Skeletal muscle satellite cell (primary cell): ENCODE measurements at regions not wholly inside any gene's neighbourhood (a gene's known extent, or its start where the extent isn't known, plus 50 kb on each side); places are given as distances from the start of the nearest gene placed in this dataset.

Source experiments
- H3K27me3 ChIP-seq: 2 replicates; pipeline ENCODE4 v1.7.0; 2013; ENCODE audit warnings: low read length; ENCODE audit not compliant: control insufficient read depth, insufficient read depth
- H3K36me3 ChIP-seq: 2 replicates; pipeline ENCODE4 v1.7.0; 2013; ENCODE audit warnings: mild to moderate bottlenecking, control low read depth, low read length; ENCODE audit not compliant: insufficient read depth
- H3K4me1 ChIP-seq: 2 replicates; pipeline ENCODE4 v1.7.0; 2013; ENCODE audit warnings: low read length; ENCODE audit not compliant: control insufficient read depth, insufficient read depth
- H3K4me2 ChIP-seq: 2 replicates; pipeline ENCODE4 v1.7.0; 2013; ENCODE audit warnings: mild to moderate bottlenecking, low read length
- H3K4me3 ChIP-seq: 2 replicates; pipeline ENCODE4 v1.7.0; 2013; ENCODE audit warnings: low read length
- H3K9ac ChIP-seq: 2 replicates; pipeline ENCODE4 v1.7.0; 2013; ENCODE audit warnings: mild to moderate bottlenecking, low read depth, low read length, moderate library complexity
- H3K9me3 ChIP-seq: replicated peaks from 2 replicates; pipeline ENCODE4 v1.7.0; 2013; ENCODE audit warnings: mild to moderate bottlenecking, control low read depth, low read length

DNA sequence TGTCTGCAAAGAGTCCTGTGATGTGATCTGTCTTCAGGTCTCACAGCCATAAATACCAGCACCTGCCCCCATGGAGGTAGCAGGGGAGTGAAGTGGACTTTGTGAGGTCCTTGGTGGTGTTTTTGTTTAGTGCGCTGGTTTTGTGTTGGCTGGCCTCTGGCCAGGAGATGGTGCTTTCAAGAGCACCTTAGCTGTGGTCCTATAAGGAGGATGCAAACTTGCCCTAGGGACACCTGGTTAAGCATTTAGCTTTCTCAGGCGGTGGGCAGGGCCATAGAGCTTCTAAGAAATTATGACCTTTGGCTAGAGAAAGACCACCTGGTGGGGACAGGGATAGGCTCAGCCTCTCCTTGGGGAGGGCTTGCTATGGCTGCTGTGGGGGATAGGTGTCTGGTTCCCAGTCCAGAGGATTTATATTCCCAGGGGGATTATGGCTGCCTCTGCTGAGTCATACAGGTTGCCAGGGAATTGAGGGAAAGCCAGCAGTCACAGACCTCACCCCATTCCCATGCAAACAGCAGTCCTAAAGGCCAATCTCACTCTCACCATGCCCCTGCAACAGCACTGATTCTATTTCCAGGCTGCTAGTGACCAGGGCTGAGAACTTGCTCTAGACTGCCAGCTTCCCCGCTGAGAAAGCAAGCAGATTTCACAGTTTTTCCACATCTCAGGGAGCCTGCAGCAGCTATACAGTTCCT, 259.3 kb downstream of the TFAP2B start:
- H3K4me2 ChIP-seq, result no peak overlapping the region
- H3K4me1 ChIP-seq, result no peaks in the 10 kb centered on the region
- no peaks in the 10 kb centered on the region for H3K36me3 ChIP-seq
- H3K4me3 ChIP-seq, result no peak overlapping the region
- no peaks in the 10 kb centered on the region for H3K9me3 ChIP-seq
- H3K27me3 ChIP-seq, result no peaks in the 10 kb centered on the region
- no peak overlapping the region for H3K9ac ChIP-seq

DNA sequence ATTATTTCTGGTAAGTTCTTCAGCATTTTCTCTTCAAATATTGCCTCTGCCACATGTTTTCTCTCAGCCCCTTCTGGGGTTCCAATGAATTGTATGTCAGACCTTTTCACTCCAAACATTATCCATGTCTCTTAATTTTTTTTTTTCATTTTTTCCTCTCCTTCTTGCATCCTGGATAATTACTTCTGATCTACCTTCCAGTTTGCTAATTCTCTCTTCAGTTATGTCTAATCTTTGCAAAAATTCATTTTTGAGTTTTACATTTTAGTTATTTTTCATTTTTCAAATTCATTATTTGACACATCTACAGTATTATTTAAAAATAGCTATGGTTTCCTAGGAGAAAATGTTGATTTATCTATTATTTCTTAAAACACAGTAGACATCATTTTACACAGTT, 271.7 kb downstream of the TFAP2B start:
- Histone ChIP-seq H3K4me3 (no peak overlapping the region), H3K9me3 (peaks cover 4% of the 10 kb centered on the region), H3K4me1 (no peaks in the 10 kb centered on the region), H3K27me3 (no peaks in the 10 kb centered on the region), H3K4me2 (no peak overlapping the region), H3K9ac (no peak overlapping the region), H3K36me3 (no peaks in the 10 kb centered on the region)

DNA sequence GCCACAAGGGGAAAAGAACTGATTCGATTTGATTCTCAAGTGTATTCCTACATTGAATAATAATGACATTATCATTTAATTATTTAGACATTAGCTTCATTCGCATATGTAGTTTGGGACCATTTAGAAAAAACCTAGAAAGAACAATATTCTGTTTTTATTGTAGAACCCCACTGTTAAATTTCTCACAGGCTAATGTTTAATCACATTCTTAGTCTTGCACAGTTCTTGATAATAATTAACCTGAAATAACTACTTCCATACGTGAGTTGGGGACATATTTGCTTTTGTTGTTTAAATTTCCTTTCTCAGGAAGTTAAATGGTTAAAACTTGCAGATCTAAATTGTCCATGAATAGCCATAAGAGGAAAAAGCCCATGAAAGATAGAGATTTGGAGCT, 275.2 kb downstream of the TFAP2B start:
- Histone ChIP-seq H3K27me3 (no peaks in the 10 kb centered on the region), H3K36me3 (no peaks in the 10 kb centered on the region), H3K4me3 (no peak overlapping the region), H3K4me1 (peaks cover 4% of the 10 kb centered on the region), H3K9me3 (peaks cover 4% of the 10 kb centered on the region), H3K9ac (no peak overlapping the region), H3K4me2 (no peak overlapping the region)

DNA sequence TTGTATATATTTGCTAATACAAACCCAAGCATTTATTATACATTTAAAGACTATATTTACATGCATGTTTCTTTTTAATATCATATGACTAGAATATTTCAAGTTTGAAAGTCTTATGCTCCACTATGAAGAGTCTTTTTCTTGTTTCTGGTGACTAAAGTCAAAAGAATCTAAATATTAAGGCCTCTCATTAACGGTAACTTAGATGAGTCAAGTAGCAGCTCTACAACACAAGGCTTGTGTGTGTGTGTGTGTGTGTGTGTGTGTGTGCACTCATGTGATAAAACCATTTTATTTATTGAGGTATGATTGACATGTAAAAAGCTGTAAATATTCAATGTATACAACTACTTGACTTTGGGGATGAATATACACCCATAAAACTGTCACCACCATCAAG, 275.6 kb downstream of the TFAP2B start:
- no peaks in the 10 kb centered on the region for H3K27me3 ChIP-seq
- no peak overlapping the region for H3K4me2 ChIP-seq
- H3K9me3 ChIP-seq, result peaks cover 4% of the 10 kb centered on the region
- no peak overlapping the region for H3K9ac ChIP-seq
- H3K36me3 ChIP-seq, result no peaks in the 10 kb centered on the region
- H3K4me3 ChIP-seq, result no peak overlapping the region
- H3K4me1 ChIP-seq, result peaks cover 4% of the 10 kb centered on the region

DNA sequence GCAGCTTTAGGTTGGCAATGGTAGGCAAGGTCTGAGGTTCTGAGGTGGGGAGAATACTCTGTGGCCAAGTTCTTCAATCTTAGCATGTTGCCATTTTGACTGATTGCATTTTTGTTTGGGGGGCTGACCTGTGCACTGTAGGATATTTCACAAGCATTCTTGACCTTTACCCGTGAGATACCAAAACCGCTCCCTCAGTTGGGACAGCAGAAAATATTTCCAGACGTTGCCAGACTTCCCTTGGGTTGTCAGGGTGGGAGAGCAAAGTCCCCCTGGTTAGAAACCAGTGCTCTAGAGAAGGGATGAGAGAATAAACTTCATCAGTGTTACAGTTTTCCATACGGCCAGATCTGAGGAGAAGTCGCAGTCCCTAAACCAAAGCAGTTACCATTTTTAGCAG, 279.6 kb downstream of the TFAP2B start:
- no peaks in the 10 kb centered on the region for H3K36me3 ChIP-seq
- no peaks in the 10 kb centered on the region for H3K9me3 ChIP-seq
- H3K9ac ChIP-seq, result no peak overlapping the region
- no peaks in the 10 kb centered on the region for H3K27me3 ChIP-seq
- peaks cover 4% of the 10 kb centered on the region for H3K4me1 ChIP-seq
- H3K4me2 ChIP-seq, result no peak overlapping the region
- no peak overlapping the region for H3K4me3 ChIP-seq

DNA sequence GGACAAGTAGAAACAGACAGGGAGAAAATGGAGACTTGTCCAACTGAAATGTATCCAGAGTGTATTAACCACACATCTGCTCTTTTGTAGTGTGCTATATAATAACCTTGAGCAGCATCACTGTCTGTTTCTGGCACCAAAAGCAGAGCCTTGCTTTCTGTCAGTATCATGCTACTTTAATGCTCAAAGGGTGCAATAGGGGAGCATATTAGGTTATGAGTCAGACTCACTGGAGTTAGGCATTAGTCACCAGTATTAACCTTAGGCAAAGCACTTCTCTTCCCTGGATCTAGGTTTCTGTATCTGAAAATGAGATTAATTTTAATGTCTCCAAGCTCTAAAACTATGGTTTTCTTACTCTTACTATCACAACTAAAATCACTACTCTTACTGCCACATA, 280.1 kb downstream of the TFAP2B start:
- H3K4me1 ChIP-seq, result peaks cover 4% of the 10 kb centered on the region
- no peak overlapping the region for H3K4me3 ChIP-seq
- H3K9ac ChIP-seq, result no peak overlapping the region
- no peaks in the 10 kb centered on the region for H3K9me3 ChIP-seq
- no peak overlapping the region for H3K4me2 ChIP-seq
- H3K27me3 ChIP-seq, result no peaks in the 10 kb centered on the region
- H3K36me3 ChIP-seq, result no peaks in the 10 kb centered on the region

DNA sequence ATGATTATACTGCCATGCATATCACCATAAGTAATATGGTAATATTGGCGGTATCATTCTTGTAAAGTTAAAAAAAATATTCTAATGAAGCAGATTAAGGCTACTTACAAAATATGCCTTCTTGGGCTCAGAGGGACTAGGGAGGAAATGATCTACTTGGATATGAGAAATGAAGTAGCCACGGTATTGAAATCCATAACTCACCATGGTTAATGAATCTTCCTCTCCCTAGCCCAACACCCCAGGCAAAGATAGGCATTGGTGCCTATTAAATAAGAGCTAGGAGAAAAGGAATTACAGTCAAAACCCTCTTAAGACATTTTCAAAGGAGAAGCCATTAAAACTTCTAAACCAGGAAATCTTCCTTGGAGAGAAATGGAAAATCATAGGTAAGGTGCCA, 280.5 kb downstream of the TFAP2B start:
- H3K27me3 ChIP-seq, result no peaks in the 10 kb centered on the region
- no peak overlapping the region for H3K4me2 ChIP-seq
- H3K9ac ChIP-seq, result no peak overlapping the region
- peaks cover 4% of the 10 kb centered on the region for H3K4me1 ChIP-seq
- no peaks in the 10 kb centered on the region for H3K9me3 ChIP-seq
- no peak overlapping the region for H3K4me3 ChIP-seq
- H3K36me3 ChIP-seq, result no peaks in the 10 kb centered on the region

DNA sequence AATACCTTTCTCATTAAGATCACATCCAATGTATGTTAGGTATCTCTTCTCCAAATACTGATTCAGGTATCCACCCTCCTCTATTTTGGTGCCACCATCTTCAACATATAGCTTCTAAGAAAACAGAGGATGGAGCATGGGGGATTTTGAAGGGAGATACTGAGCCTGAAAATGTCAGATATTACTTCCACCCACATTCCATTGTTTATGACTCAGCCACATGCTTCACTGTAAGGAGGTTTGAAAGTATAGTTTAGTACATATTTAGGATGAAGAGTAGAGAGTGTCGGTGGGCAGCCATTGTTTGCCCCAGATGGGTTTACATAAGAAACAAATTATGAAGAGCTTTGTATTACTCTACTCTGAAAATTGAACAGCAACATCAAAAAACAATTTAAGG, 286.7 kb downstream of the TFAP2B start:
- H3K4me2 ChIP-seq, result no peak overlapping the region
- peaks cover 5% of the 10 kb centered on the region for H3K4me1 ChIP-seq
- H3K9ac ChIP-seq, result no peak overlapping the region
- H3K36me3 ChIP-seq, result no peaks in the 10 kb centered on the region
- H3K4me3 ChIP-seq, result no peak overlapping the region
- H3K9me3 ChIP-seq, result no peaks in the 10 kb centered on the region
- no peaks in the 10 kb centered on the region for H3K27me3 ChIP-seq

DNA sequence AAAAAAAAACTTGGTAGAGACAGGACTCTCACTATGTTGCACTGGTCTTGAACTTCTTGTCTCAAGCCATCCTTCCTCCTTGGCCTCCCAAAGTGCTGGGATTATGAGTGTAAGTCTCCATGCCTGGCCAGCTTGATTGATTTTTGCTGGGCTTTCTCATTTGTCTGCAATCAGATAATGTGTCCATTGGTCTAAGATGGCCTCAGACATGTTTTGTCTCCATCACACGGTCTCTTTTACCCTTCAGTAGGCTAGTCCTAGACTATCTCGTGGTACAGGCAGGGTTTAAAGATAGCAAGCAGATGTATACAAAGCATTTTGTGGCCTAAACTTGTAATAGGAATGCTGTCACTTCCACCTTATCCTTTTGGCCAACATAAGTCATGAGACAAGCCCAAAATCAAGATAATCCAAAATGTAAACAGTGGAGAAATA, 289.1 kb downstream of the TFAP2B start:
- H3K4me1 ChIP-seq, result peaks cover 5% of the 10 kb centered on the region
- no peak overlapping the region for H3K4me3 ChIP-seq
- no peaks in the 10 kb centered on the region for H3K27me3 ChIP-seq
- H3K36me3 ChIP-seq, result no peaks in the 10 kb centered on the region
- H3K9me3 ChIP-seq, result no peaks in the 10 kb centered on the region
- H3K4me2 ChIP-seq, result no peak overlapping the region
- H3K9ac ChIP-seq, result no peak overlapping the region

DNA sequence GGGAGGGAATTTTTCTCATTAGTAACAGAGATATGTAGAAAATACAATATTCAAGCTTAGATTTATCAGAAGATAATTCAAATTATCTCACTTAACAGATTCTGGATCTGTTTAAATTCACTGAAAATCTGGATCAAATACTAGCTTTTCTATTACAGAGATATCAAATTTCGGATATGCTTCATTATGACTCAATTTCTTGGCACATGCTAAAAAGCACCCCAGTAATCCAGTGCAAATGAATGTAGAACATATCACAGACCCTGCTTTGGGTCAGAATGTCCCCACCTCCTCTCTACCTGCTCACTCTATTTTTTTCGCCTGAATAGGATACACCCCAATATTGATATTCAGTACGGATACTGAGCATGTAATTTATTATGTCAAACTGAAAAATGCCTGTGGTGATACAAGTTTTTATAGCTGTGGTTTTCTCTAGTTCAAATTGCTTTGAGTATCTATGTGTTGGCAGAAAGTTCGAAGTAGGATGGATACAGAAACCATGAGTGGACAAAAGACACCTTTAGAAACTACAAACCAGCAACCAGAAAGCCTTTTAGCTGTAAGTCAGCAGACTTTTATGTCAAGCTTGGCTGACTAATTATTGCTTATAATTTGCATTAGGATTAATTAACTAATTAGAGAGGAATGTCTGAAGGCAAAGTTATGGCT, 290.0 kb downstream of the TFAP2B start:
- no peaks in the 10 kb centered on the region for H3K36me3 ChIP-seq
- H3K4me1 ChIP-seq, result peaks cover 5% of the 10 kb centered on the region
- no peak overlapping the region for H3K9ac ChIP-seq

DNA sequence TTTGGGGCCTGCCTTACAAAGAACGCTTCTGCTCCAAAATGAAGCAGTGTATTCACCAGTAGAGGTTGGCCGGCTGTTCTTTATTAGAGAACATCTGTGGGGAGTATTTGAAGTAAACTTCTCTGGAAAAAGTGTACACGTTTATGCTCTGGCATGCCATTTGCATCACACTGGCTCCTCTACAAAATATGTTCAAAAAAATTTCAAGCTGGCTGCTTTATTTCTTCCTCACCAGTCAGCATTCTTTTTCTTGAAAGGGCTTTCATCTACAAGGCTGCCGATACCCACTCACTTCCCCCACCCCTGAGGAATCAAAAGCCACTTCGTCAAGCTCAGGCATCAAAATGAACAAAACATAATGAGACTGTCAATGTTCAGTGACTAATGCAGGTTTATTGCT, 294.1 kb downstream of the TFAP2B start:
- Histone ChIP-seq H3K36me3 (no peaks in the 10 kb centered on the region), H3K9ac (no peak overlapping the region), H3K27me3 (no peaks in the 10 kb centered on the region), H3K4me3 (no peak overlapping the region), H3K4me1 (peaks cover 5% of the 10 kb centered on the region), H3K4me2 (no peak overlapping the region), H3K9me3 (no peaks in the 10 kb centered on the region)

More for the DNA sequence above, 290.0 kb downstream of the TFAP2B start:
- Histone ChIP-seq H3K4me3 (no peak overlapping the region), H3K27me3 (no peaks in the 10 kb centered on the region), H3K9me3 (no peaks in the 10 kb centered on the region), H3K4me2 (no peak overlapping the region)

DNA sequence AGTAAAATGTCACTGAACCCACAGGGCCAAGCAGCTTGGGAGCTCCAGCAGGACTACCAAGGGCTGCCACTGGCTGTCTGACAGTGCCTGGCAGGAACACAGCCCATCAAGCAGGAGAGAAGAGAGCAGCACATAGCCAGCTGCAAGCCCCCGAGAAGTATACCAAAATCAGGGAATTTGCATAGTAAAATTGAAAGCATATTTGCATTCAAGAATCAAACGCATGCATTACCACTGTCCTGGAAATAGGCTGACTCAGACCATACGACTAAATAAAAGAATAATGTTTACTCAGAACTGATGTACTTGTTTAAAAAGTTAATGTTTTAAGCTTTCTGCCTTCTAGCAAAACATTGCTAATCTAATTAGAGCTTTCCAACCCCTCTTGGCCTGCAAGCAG, 298.1 kb downstream of the TFAP2B start:
- Histone ChIP-seq H3K4me3 (no peak overlapping the region), H3K9ac (no peak overlapping the region), H3K9me3 (no peaks in the 10 kb centered on the region), H3K36me3 (no peaks in the 10 kb centered on the region), H3K4me1 (no peaks in the 10 kb centered on the region), H3K27me3 (no peaks in the 10 kb centered on the region), H3K4me2 (no peak overlapping the region)
